GM23248 (cell line): ENCODE measurements at regions not wholly inside any gene's neighbourhood (a gene's known extent, or its start where the extent isn't known, plus 50 kb on each side); places are given as distances from the start of the nearest gene placed in this dataset.

Experiments
- EZH2 ChIP-seq: fragments of 200-600 bp; sonication (generic); IDR thresholded peaks from 2 replicates; pipeline ENCODE4 v1.6.1; 2018; ENCODE audit warnings: antibody characterized with exemption, mild to moderate bottlenecking; ENCODE audit not compliant: insufficient read depth, poor library complexity, severe bottlenecking
- EZH2phosphoT487 ChIP-seq: fragments of 200-600 bp; sonication (generic); IDR thresholded peaks from 2 replicates; pipeline ENCODE4 v1.6.1; 2018; ENCODE audit warnings: antibody characterized with exemption, moderate library complexity, mild to moderate bottlenecking, low read depth; ENCODE audit not compliant: insufficient read depth

DNA sequence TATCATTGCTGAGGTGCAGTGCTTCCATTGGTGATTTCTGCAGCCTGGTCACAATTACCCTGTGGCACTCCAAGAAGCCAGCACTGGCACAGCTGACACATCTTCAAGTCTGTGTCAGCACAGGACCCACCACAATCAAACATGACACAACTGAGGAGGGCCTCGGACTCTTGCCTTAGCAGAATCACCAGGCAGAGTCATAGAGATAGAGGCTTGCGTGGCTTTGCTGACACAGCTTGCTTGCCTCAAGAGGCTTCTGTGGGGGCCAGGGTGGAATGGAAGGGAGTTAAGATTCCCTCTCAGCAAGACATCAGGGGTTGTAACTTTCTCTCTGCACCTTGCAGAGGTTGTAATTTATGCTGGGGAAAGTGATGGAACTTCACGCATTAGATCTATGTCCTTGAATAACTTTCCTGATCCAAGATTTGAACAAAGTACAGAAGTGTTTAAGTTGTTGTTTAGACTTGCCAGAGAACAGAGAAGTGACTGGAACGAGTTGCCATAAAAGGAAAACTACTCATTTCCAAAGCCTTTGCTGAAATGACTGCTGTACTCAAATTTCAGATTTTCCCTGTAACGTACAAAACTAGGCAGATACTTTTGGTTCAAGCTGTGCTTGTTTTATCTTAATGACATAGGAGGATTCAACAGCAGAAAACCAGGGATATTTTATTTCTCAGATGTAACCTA lies 170.7 kb downstream of the DIPK2A start:
- TF ChIP-seq EZH2phosphoT487 (no peak), EZH2 (no peak)
